AG09309 (cell line): ENCODE measurements at regions not wholly inside any gene's neighbourhood (a gene's known extent, or its start where the extent isn't known, plus 50 kb on each side); places are given as distances from the start of the nearest gene placed in this dataset.

ENCODE experiments used
- DNase-seq: peaks from one replicate; pipeline ENCODE4 v3.0.0-alpha.2; 2010; ENCODE audit warnings: low read depth
- H3K4me3 ChIP-seq: 2 replicates; pipeline ENCODE4 v1.5.1; 2011; ENCODE audit warnings: mild to moderate bottlenecking, low read depth, low read length, moderate library complexity; ENCODE audit not compliant: control insufficient read depth
- CTCF ChIP-seq: IDR thresholded peaks from 2 replicates; pipeline ENCODE4 v1.5.1; 2011; ENCODE audit warnings: mild to moderate bottlenecking, low read depth, low read length, inconsistent platforms; ENCODE audit not compliant: insufficient read depth, control insufficient read depth; ENCODE audit errors: missing control alignments

- H3K4me3 ChIP-seq, result no peak overlapping the region
- no peak for DNase-seq
- TF ChIP-seq CTCF, result no peak
These were observed 172.8 kb upstream of the CITED2 start for GRCh38 chr6:139547122-139547776.

GRCh38 chr6:139546106-139546472, 171.6 kb upstream of the CITED2 start:
- H3K4me3 ChIP-seq, result no peak overlapping the region
- no peak for TF ChIP-seq CTCF
- no peak for DNase-seq

GRCh38 chr6:139545206-139546105, 171.0 kb upstream of the CITED2 start:
- TF ChIP-seq CTCF, result no peak
- DNase-seq, result no peak
- no peak overlapping the region for H3K4me3 ChIP-seq

GRCh38 chr6:139544701-139545057, 170.2 kb upstream of the CITED2 start:
- no peak for TF ChIP-seq CTCF
- H3K4me3 ChIP-seq, result no peak overlapping the region
- no peak for DNase-seq

- DNase-seq, result no peak
- no peak overlapping the region for H3K4me3 ChIP-seq
- no peak for TF ChIP-seq CTCF
These were observed 167.9 kb upstream of the CITED2 start for GRCh38 chr6:139542351-139542750.

GRCh38 chr6:139540894-139541293, 166.4 kb upstream of the CITED2 start:
- no peak for DNase-seq
- no peak for TF ChIP-seq CTCF

More at GRCh38 chr6:139540894-139541293, 166.4 kb upstream of the CITED2 start:
- H3K4me3 ChIP-seq, result no peak overlapping the region
